ENCODE measurements at regions not wholly inside any gene's neighbourhood (a gene's known extent, or its start where the extent isn't known, plus 50 kb on each side); places are given as distances from the start of the nearest gene placed in this dataset.

DNA sequence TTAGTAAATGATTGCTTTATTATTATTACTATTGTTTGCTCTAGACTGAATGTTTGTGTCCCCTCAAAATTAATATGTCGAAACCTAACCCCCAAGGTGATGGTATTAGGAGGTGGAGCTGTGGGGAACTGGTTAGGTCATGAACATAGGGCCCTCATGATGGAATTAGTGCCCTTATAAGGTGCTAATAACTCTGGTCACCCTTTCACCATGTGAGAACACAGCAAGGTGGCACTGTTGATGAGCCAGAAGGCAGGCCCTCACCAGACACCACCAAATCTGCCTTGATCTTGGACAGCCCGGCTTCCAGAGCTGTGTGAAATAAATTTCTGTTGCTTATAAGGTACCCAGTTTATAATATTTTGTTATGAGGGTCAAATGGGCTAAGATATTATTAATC is 95.8 kb downstream of the BDNF start:
- Histone ChIP-seq H3K27me3 (ENCODE audit: control insufficient read depth, insufficient read depth, low read length) (no peaks in the 10 kb centered on the region), H3K27ac (ENCODE audit: low read depth in 2 of 2, low read length in 2 of 2) (no peak overlapping the region), H3K4me3 (ENCODE audit: low read length in 3 of 3) (no peak overlapping the region), H3K36me3 (ENCODE audit: control insufficient read depth in 2 of 3, insufficient read depth in 3 of 3, low read length in 3 of 3) (no peaks in the 10 kb centered on the region), H3K4me1 (ENCODE audit: control insufficient read depth in 2 of 3, insufficient read depth in 2 of 3, low read depth in 1 of 3, low read length in 3 of 3) (no peaks in the 10 kb centered on the region), H3K9ac (ENCODE audit: low read length in 3 of 3) (no peak overlapping the region), H3K9me3 (ENCODE audit: control insufficient read depth in 2 of 3, insufficient read depth in 1 of 3, low read length in 3 of 3) (no peaks in the 10 kb centered on the region)
- FAIRE-seq (no peak), DNase-seq (no peak)
- TF ChIP-seq, protein P1, sequence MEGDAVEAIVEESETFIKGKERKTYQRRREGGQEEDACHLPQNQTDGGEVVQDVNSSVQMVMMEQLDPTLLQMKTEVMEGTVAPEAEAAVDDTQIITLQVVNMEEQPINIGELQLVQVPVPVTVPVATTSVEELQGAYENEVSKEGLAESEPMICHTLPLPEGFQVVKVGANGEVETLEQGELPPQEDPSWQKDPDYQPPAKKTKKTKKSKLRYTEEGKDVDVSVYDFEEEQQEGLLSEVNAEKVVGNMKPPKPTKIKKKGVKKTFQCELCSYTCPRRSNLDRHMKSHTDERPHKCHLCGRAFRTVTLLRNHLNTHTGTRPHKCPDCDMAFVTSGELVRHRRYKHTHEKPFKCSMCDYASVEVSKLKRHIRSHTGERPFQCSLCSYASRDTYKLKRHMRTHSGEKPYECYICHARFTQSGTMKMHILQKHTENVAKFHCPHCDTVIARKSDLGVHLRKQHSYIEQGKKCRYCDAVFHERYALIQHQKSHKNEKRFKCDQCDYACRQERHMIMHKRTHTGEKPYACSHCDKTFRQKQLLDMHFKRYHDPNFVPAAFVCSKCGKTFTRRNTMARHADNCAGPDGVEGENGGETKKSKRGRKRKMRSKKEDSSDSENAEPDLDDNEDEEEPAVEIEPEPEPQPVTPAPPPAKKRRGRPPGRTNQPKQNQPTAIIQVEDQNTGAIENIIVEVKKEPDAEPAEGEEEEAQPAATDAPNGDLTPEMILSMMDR (IDR thresholded peaks at IDR 0.05; ENCODE audit: borderline replicate concordance, extremely low read depth, insufficient read depth), result no peak
- intact Hi-C loops (cut with DNase I), result no loop called here

DNA sequence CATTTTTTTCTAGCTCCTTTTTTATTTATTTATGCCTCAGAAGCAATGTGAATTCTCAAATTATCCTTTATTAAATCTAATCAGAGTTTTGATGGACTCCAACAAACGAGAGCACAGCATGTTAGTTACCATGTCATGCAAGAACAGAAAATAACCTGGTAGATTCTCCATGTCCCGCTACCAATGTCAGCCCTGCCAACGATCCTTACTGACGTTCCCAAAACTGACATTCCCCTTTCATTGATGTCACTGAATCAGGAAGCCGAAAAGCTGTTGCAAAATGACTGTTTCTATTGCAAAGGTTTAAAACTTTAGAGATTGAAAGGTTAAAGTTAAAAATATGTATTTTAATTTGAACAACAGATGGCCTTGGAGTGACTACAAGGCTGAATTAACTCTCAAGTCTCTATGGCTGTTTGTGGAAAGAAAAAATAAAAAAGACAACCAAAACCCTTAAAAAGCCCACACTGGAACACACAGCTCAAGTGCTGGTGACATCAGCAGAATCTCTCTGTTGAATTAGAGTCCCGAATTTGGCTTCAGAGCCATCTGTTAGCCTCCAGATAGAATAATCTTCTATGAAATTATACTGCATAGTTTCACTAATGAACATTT is 96.8 kb downstream of the BDNF start:
- Histone ChIP-seq H3K27ac (ENCODE audit: low read depth in 2 of 2, low read length in 2 of 2) (no peak overlapping the region), H3K27me3 (ENCODE audit: control insufficient read depth, insufficient read depth, low read length) (no peaks in the 10 kb centered on the region), H3K36me3 (ENCODE audit: control insufficient read depth in 2 of 3, insufficient read depth in 3 of 3, low read length in 3 of 3) (no peaks in the 10 kb centered on the region), H3K4me3 (ENCODE audit: low read length in 3 of 3) (no peak overlapping the region), H3K9me3 (ENCODE audit: control insufficient read depth in 2 of 3, insufficient read depth in 1 of 3, low read length in 3 of 3) (no peaks in the 10 kb centered on the region), H3K9ac (ENCODE audit: low read length in 3 of 3) (no peak overlapping the region), H3K4me1 (ENCODE audit: control insufficient read depth in 2 of 3, insufficient read depth in 2 of 3, low read depth in 1 of 3, low read length in 3 of 3) (no peaks in the 10 kb centered on the region)
- intact Hi-C loops (cut with DNase I), result no loop called here
- no peak for DNase-seq
- TF ChIP-seq, protein P1 (IDR thresholded peaks at IDR 0.05; ENCODE audit: borderline replicate concordance, extremely low read depth, insufficient read depth), result no peak
- no peak for FAIRE-seq

- FAIRE-seq (no peak), DNase-seq (no peak)
- intact Hi-C loops (cut with DNase I), result no loop called here
- no peaks in the 10 kb centered on the region for H3K4me1 ChIP-seq (ENCODE audit: control insufficient read depth in 2 of 3, insufficient read depth in 2 of 3, low read depth in 1 of 3, low read length in 3 of 3)
- H3K4me3 ChIP-seq (ENCODE audit: low read length in 3 of 3), result no peak overlapping the region
- TF ChIP-seq, protein P1 (IDR thresholded peaks at IDR 0.05; ENCODE audit: borderline replicate concordance, extremely low read depth, insufficient read depth), result no peak
- no peak overlapping the region for H3K9ac ChIP-seq (ENCODE audit: low read length in 3 of 3)
- H3K27ac ChIP-seq (ENCODE audit: low read depth in 2 of 2, low read length in 2 of 2), result no peak overlapping the region
- no peaks in the 10 kb centered on the region for H3K27me3 ChIP-seq (ENCODE audit: control insufficient read depth, insufficient read depth, low read length)
- H3K36me3 ChIP-seq (ENCODE audit: control insufficient read depth in 2 of 3, insufficient read depth in 3 of 3, low read length in 3 of 3), result no peaks in the 10 kb centered on the region
- H3K9me3 ChIP-seq (ENCODE audit: control insufficient read depth in 2 of 3, insufficient read depth in 1 of 3, low read length in 3 of 3), result no peaks in the 10 kb centered on the region
These were observed 94.1 kb upstream of the LIN7C start for GRCh38 chr11:27600656-27601055.

GRCh38 chr11:27599217-27599616 is 92.6 kb upstream of the LIN7C start:
- H3K4me1 ChIP-seq (ENCODE audit: control insufficient read depth in 2 of 3, insufficient read depth in 2 of 3, low read depth in 1 of 3, low read length in 3 of 3), result no peaks in the 10 kb centered on the region
- no peak overlapping the region for H3K27ac ChIP-seq (ENCODE audit: low read depth in 2 of 2, low read length in 2 of 2)
- no peaks in the 10 kb centered on the region for H3K9me3 ChIP-seq (ENCODE audit: control insufficient read depth in 2 of 3, insufficient read depth in 1 of 3, low read length in 3 of 3)
- no peaks in the 10 kb centered on the region for H3K27me3 ChIP-seq (ENCODE audit: control insufficient read depth, insufficient read depth, low read length)
- FAIRE-seq (no peak), DNase-seq (no peak)
- TF ChIP-seq, protein P1 (IDR thresholded peaks at IDR 0.05; ENCODE audit: borderline replicate concordance, extremely low read depth, insufficient read depth), result no peak
- no peaks in the 10 kb centered on the region for H3K36me3 ChIP-seq (ENCODE audit: control insufficient read depth in 2 of 3, insufficient read depth in 3 of 3, low read length in 3 of 3)
- intact Hi-C loops (cut with DNase I), result no loop called here
- H3K9ac ChIP-seq (ENCODE audit: low read length in 3 of 3), result no peak overlapping the region
- no peak overlapping the region for H3K4me3 ChIP-seq (ENCODE audit: low read length in 3 of 3)

Data from kidney (tissue), 13 donors.